ENCODE measurements at regions not wholly inside any gene's neighbourhood (a gene's known extent, or its start where the extent isn't known, plus 50 kb on each side); places are given as distances from the start of the nearest gene placed in this dataset.

DNA sequence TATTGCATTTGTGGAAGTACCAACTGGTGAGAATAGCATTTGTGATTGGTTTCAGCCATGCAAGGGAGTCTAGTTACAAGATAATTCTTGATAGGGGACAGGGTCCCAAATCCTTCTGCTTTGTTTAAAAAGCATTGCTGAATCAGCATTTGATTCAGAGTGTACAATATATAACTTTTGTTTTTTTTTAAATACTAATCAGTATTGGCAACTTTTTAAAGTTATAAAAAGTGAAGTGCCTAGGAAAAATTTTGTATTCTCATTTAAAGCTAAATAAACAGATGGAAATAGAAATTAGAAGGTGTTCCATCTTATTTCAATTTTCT, 75.4 kb upstream of the SLC25A26 start:
- Mint-ChIP-seq H3K9me3 (peaks cover 5% of the 10 kb centered on the region), H3K36me3 (no peaks in the 10 kb centered on the region), H3K4me3 (no peak overlapping the region), H3K27ac (no peak overlapping the region), H3K27me3 (ENCODE audit: low read depth) (no peaks in the 10 kb centered on the region), H3K4me1 (no peaks in the 10 kb centered on the region)
- TF ChIP-seq, protein P1, sequence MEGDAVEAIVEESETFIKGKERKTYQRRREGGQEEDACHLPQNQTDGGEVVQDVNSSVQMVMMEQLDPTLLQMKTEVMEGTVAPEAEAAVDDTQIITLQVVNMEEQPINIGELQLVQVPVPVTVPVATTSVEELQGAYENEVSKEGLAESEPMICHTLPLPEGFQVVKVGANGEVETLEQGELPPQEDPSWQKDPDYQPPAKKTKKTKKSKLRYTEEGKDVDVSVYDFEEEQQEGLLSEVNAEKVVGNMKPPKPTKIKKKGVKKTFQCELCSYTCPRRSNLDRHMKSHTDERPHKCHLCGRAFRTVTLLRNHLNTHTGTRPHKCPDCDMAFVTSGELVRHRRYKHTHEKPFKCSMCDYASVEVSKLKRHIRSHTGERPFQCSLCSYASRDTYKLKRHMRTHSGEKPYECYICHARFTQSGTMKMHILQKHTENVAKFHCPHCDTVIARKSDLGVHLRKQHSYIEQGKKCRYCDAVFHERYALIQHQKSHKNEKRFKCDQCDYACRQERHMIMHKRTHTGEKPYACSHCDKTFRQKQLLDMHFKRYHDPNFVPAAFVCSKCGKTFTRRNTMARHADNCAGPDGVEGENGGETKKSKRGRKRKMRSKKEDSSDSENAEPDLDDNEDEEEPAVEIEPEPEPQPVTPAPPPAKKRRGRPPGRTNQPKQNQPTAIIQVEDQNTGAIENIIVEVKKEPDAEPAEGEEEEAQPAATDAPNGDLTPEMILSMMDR (IDR thresholded peaks at IDR 0.05; ENCODE audit: unreplicated experiment), result no peak
- no peak for DNase-seq (ENCODE audit: low spot score in 2 of 2, unreplicated experiment in 2 of 2)

GRCh38 chr3:66144568-66145407, 76.0 kb upstream of the SLC25A26 start:
- no peak for DNase-seq (ENCODE audit: low spot score in 2 of 2, unreplicated experiment in 2 of 2)
- no peak overlapping the region for H3K4me3 Mint-ChIP-seq
- TF ChIP-seq, protein P1 (IDR thresholded peaks at IDR 0.05; ENCODE audit: unreplicated experiment), result no peak

DNA sequence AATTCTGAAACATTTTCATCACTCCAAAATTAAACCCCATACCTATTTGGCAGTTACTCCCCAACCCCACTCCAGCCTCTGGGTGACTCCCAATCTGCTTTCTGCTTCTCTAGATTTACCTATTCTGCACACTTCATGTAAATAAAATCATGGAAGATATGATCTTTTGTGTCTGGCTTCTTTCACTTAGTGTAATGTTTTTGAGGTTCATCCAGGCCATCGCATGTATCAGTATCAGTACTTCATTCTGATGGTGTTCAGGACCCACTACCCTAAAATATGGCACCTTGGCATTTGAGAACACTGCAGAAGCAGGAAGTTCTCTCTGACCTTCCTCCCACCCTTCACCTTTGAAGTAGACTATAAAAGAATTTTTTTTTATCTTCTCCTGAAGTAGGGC, 78.7 kb upstream of the SLC25A26 start:
- H3K27ac Mint-ChIP-seq, result no peak overlapping the region
- TF ChIP-seq, protein P1 (IDR thresholded peaks at IDR 0.05; ENCODE audit: unreplicated experiment), result no peak
- DNase-seq (ENCODE audit: low spot score in 2 of 2, unreplicated experiment in 2 of 2), result no peak
- H3K9me3 Mint-ChIP-seq, result peaks cover 5% of the 10 kb centered on the region
- peaks cover 11% of the 10 kb centered on the region for H3K4me1 Mint-ChIP-seq
- no peaks in the 10 kb centered on the region for H3K27me3 Mint-ChIP-seq (ENCODE audit: low read depth)
- H3K4me3 Mint-ChIP-seq, result no peak overlapping the region
- H3K36me3 Mint-ChIP-seq, result no peaks in the 10 kb centered on the region

More at GRCh38 chr3:66144568-66145407, 76.0 kb upstream of the SLC25A26 start:
- H3K27ac Mint-ChIP-seq, result no peak overlapping the region
- no peaks in the 10 kb centered on the region for H3K4me1 Mint-ChIP-seq
- no peaks in the 10 kb centered on the region for H3K36me3 Mint-ChIP-seq
- peaks cover 5% of the 10 kb centered on the region for H3K9me3 Mint-ChIP-seq
- H3K27me3 Mint-ChIP-seq (ENCODE audit: low read depth), result no peaks in the 10 kb centered on the region

DNA sequence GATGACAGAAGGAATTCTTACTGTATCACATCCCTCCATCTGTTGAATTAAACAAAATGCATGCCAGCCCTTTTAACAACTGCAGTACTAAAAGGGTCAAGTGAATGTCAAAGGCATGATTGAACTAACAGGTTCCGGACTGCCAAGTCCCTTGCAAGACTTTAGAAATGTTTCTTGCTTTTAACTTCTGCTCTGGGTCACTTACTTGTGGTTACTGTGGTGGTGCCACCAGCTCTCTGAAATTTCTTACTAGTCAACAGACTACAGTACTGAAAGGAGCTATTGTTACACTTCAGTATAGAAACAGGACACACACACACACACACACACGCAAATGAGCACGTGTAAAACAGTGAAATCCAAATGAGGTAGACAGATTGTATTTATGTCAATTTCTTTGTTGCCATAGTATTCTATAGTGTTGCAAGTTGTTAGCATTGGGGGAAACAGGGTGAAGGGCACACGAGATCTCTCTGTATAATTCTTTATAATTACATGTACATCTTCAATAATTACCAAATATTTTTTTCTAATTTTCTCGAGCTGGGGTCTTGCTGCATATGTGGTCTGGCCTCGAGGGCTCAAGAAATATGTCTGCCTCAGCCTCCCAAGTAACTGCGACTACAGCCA, 79.9 kb upstream of the SLC25A26 start:
- Mint-ChIP-seq H3K27me3 (ENCODE audit: low read depth) (no peaks in the 10 kb centered on the region), H3K36me3 (no peaks in the 10 kb centered on the region), H3K27ac (no peak overlapping the region), H3K9me3 (peaks cover 5% of the 10 kb centered on the region), H3K4me1 (peaks cover 11% of the 10 kb centered on the region), H3K4me3 (no peak overlapping the region)
- no peak for DNase-seq (ENCODE audit: low spot score in 2 of 2, unreplicated experiment in 2 of 2)
- TF ChIP-seq, protein P1 (IDR thresholded peaks at IDR 0.05; ENCODE audit: unreplicated experiment), result no peak

DNA sequence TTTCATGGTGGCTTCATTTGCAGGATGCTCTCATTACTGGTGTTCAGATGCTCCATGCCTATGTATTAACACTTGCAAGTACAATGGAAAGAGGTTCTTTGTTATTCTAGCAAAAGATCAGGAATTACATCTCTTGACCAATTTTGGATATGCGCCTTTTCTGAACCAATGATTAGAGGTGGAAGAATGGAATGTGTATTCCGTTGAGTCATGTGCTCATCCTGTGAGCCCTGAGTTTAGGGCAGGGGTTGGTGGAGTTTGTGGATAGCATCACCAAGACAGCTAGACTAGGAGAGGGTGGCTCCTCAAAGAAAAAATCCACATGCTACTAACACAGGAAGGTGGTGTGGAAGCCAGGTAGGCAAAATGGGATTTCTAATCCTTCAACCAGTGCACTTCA, 80.7 kb upstream of the SLC25A26 start:
- peaks cover 5% of the 10 kb centered on the region for H3K9me3 Mint-ChIP-seq
- TF ChIP-seq, protein P1 (IDR thresholded peaks at IDR 0.05; ENCODE audit: unreplicated experiment), result no peak
- peaks cover 11% of the 10 kb centered on the region for H3K4me1 Mint-ChIP-seq
- no peak overlapping the region for H3K27ac Mint-ChIP-seq
- no peak for DNase-seq (ENCODE audit: low spot score in 2 of 2, unreplicated experiment in 2 of 2)
- H3K27me3 Mint-ChIP-seq (ENCODE audit: low read depth), result no peaks in the 10 kb centered on the region
- no peaks in the 10 kb centered on the region for H3K36me3 Mint-ChIP-seq
- no peak overlapping the region for H3K4me3 Mint-ChIP-seq

All from mesothelial cell of epicardium (in vitro differentiated cells).